GM12865 (cell line): ENCODE measurements at regions not wholly inside any gene's neighbourhood (a gene's known extent, or its start where the extent isn't known, plus 50 kb on each side); places are given as distances from the start of the nearest gene placed in this dataset.

Source experiments
- DNase-seq: peaks from one replicate; pipeline ENCODE4 v3.0.0; 2010; ENCODE audit warnings: low read depth
- H3K4me3 ChIP-seq: 2 replicates; pipeline ENCODE4 v1.5.1; 2011; ENCODE audit warnings: mild to moderate bottlenecking, low read depth, low read length, control low read depth
- TF ChIP-seq, protein P1 (sequence below): IDR thresholded peaks from 2 replicates; pipeline ENCODE4 v1.5.1; 2011; ENCODE audit warnings: low read length, control low read depth, low read depth, inconsistent platforms; ENCODE audit not compliant: insufficient read depth; ENCODE audit errors: missing control alignments

GRCh38 chr2:222054813-222055212 lies 244.0 kb downstream of the PAX3 start:
- H3K4me3 ChIP-seq: no peak overlapping the region
- DNase-seq: no peak
- TF ChIP-seq, protein P1, sequence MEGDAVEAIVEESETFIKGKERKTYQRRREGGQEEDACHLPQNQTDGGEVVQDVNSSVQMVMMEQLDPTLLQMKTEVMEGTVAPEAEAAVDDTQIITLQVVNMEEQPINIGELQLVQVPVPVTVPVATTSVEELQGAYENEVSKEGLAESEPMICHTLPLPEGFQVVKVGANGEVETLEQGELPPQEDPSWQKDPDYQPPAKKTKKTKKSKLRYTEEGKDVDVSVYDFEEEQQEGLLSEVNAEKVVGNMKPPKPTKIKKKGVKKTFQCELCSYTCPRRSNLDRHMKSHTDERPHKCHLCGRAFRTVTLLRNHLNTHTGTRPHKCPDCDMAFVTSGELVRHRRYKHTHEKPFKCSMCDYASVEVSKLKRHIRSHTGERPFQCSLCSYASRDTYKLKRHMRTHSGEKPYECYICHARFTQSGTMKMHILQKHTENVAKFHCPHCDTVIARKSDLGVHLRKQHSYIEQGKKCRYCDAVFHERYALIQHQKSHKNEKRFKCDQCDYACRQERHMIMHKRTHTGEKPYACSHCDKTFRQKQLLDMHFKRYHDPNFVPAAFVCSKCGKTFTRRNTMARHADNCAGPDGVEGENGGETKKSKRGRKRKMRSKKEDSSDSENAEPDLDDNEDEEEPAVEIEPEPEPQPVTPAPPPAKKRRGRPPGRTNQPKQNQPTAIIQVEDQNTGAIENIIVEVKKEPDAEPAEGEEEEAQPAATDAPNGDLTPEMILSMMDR: no peak

DNA sequence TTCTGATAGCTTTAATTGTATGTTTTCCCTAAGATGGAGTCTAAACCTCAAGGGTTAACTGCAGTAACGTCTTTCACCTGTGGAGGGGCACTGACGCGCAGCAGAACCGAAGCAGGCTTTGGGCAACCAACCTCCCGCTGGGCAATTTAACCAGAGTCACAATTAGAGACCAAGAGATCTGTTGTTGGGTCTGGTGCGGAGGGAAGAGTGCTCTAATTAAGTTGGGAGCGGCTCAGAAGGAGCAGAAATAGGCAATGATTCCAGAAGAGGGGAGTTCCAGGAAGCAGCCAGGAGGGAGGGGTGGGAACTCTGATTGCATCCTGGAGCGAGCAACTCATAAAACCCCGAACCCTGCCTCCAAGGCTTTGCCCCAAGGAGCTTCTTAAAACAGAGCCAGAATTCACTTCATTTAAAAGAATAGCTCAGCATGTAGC lies 245.8 kb downstream of the PAX3 start:
- DNase-seq: peak; percentile 9
- no peak overlapping the region for H3K4me3 ChIP-seq
- TF ChIP-seq, protein P1: no peak

DNA sequence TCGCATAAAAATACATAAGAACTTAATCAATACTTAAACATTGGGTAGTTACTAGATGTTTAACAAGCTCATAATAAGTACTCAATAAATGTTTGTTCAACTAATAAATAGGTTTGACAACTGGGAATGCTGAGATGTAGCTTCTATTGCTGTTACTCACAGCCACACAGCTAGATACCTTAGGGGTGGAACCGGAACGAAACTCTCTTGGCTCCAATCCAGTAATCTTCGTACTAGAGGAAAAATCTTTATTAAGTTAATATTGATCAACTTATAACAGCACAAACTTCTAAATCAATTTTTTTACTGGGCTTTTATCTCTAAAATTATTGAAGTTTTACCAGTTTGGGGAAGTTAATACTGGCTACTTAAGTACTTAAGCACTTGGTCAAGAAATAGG lies 247.8 kb downstream of the PAX3 start:
- TF ChIP-seq, protein P1: no peak
- H3K4me3 ChIP-seq: no peak overlapping the region
- no peak for DNase-seq

DNA sequence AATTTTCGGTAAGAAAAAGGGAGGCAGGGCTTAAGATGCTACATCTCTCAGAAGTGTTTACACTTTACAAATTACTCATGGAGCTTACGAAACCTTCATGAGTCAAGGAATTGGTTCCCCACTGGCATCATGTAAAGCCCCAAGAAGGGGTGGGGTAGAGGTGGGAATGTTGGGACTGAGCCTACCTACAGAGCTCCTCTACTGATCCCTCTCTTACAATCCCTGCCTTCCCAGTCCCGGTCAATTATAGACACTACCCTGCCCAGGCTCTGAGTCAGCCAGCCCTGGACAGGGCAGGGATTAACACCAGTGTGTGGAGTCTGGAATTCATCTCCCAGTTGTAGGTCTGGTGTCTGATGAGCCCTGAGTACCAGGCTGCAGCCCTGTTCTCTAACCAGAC lies 248.9 kb downstream of the PAX3 start:
- TF ChIP-seq, protein P1: no peak
- DNase-seq: no peak
- no peak overlapping the region for H3K4me3 ChIP-seq

GRCh38 chr2:222043897-222044296 lies 254.9 kb downstream of the PAX3 start:
- TF ChIP-seq, protein P1: no peak
- H3K4me3 ChIP-seq: no peak overlapping the region
- DNase-seq: no peak

- TF ChIP-seq, protein P1: no peak
Observed at GRCh38 chr2:222042666-222043065, 256.1 kb downstream of the PAX3 start.

GRCh38 chr2:222040333-222040732 lies 258.5 kb downstream of the PAX3 start:
- no peak overlapping the region for H3K4me3 ChIP-seq
- no peak for DNase-seq
- TF ChIP-seq, protein P1: no peak

More at GRCh38 chr2:222042666-222043065, 256.1 kb downstream of the PAX3 start:
- no peak overlapping the region for H3K4me3 ChIP-seq
- DNase-seq: no peak
